HL-60/S4 (cell line): ENCODE measurements at regions not wholly inside any gene's neighbourhood (a gene's known extent, or its start where the extent isn't known, plus 50 kb on each side); places are given as distances from the start of the nearest gene placed in this dataset.

ENCODE experiments used
- in situ Hi-C: fragments of 300-500 bp; cut with MboI; formaldehyde crosslinking; loops from 2 replicates; pipeline ENCODE4 v1.14.3; 2022; ENCODE audit warnings: low sequenced_read_pairs

- in situ Hi-C loops = no loop called here
Measured at GRCh38 chr2:150601280-150602038, 114.0 kb upstream of the RND3 start.

DNA sequence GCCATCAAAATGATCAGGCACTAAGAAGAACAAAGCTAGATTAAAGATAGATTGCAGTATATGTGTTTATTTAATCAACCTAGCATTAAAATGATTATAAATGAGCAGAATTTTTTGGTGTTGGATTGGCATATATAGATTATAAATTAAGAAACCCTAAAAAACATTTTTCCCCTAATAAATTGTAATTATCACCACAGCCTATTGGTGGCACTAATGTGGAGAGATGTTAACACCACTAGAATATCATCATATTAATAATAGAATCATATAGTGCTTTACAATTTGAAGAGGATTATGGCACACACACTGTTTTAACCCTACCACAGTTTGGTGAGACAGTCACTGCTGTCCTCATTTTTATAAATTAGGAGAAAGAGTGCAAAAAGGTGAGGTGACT is 112.4 kb upstream of the RND3 start:
- in situ Hi-C loops = no loop called here

DNA sequence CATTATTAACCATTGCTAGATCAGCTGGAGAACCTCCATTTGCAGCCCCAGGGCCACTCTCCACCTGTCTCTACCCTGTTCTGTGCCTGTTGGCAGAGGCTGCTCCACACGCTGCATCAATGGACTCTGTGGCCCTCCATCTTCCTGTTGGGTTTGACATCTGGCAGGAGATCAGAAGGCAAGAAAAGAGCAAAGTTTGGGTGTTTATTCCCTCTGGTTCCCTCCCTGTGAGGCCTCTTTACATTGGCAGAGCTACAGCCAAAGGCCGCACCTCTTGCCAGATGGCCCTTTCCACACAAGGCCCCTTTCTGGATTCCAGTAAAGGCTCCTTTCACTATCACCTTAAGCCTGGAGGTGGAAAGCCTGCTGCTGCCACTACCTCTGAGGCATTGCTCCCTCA is 110.9 kb upstream of the RND3 start:
- in situ Hi-C loops = no loop called here

DNA sequence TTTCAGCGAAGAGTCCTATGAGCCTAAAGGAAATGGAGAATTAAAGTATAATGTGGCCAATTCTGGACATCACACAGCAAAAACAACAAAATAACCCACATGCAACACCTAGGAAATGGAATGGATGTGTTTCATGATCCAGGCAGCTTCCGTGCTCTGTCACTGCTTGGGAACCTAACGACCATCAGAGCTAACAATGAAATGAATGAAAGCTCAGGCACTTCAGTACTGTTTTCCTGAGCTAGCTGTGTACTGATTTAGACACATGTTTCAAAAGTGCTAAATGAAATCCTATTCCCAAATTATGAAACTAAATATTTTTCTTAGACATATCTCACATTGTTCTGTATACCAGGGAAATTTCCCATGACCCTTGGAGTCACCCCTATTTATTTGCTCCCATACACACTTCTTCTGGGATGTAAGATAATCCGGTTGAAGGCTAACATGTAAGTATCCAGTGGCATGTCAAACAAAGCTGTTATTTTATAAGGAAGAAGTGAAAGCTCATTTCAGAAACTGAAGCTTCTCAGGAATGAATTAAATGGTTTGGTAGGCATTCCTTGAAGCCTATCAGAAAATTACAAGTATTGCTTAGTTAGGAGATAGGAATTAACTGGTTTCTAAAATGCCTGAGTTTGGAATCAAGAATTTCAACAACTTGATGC is 108.5 kb upstream of the RND3 start:
- in situ Hi-C loops = no loop called here

- in situ Hi-C loops = no loop called here
Measured at GRCh38 chr2:150594299-150594698, 106.8 kb upstream of the RND3 start.

DNA sequence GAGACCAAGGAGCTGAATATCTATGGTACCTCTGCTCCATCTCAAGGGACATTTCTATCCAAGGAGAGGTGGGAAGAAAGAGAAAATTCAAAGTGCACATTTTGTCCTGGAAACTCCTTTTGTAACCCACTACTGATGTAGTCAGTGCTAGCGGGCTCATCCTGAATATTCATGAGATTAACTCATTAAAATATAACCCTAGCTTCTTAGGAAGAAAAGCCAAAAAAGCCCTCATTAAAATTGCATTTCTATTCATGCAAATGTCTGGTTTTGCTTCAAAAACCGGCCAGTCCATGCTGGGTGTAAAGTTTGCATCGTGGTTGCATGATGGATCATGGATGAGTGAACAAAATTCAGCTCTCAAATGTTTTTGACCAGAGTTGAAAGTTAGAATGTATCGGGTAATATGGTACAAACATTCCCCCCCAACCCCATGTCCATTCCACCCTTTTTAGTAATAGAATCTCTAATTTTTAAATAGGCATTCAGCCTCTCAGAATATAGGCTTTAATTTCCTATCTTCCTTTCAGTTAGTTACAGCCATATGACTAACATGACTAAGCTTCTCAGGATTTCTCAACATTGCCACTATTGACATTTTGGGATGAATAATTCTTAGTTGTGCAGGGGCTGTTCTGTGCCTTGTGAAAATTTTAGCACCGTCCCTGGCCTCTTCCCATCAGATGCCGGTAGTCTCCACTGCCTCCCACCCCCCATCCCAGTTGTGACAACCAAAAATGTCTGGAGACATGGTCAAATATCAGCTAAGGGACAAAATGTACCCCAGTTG is 104.2 kb upstream of the RND3 start:
- in situ Hi-C loops = no loop called here

DNA sequence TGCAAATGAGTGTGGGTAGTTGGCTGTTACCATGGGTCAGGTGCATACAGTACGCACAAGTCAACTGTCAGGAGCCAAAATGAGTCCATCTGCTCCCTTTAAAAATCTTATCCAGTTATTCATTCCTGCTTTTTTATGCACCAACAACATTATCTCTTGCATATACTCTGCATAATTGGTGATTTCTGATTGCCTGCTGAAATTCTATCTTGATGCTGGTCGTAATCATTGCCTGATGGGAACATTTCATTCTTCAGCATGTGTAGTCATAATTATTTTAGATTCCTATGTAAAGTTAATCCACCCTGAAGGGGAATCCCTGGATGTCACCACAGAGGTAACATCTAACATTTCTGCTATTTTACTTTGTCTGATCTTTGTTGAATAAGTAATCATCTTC is 102.2 kb upstream of the RND3 start:
- in situ Hi-C loops = no loop called here

- in situ Hi-C loops = no loop called here
Measured at GRCh38 chr2:150588506-150588870, 101.0 kb upstream of the RND3 start.

GRCh38 chr2:150587547-150588505 is 100.4 kb upstream of the RND3 start:
- in situ Hi-C loops = no loop called here

DNA sequence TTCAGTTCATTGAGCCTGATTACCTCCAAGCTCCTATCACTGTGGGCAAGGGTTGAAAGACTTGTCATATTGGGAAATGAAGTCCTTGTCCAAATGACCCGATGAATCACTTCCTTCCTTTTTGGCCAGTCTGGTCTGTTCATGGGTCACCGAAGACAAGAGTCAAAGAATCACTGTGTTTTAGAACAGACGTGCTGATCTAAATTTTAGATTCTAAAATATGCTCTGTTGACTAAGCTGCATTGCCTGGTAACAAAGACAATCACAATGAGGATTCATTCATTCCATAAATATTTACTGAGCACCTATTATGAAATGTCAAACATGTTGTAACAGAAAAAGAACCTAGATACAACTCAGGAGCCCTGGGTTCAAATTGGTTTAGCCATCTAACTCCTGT is 99.4 kb upstream of the RND3 start:
- in situ Hi-C loops = no loop called here

GRCh38 chr2:150585221-150585971 is 97.9 kb upstream of the RND3 start:
- in situ Hi-C loops = no loop called here

DNA sequence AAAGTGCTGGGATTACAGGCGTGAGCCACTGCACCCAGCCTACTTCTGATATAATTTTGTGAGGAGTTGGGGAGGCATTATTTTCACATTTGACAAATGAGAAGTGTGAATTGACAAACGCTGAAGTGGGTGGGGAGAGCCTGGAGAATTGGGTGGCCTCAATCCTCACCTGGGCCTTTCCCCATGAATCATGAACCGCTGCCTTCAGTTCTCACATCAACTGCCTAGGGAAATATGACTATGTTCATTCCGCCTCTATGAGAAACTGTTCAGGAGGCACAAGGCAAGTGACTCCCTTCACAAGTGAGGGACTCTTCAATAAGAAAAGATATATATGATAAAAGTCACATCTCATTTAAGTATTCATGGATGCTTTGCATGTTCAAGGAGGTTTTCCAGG is 96.6 kb upstream of the RND3 start:
- in situ Hi-C loops = no loop called here

GRCh38 chr2:150581717-150582472 is 94.4 kb upstream of the RND3 start:
- in situ Hi-C loops = no loop called here

GRCh38 chr2:150578481-150578880 is 91.0 kb upstream of the RND3 start:
- in situ Hi-C loops = no loop called here

- in situ Hi-C loops = no loop called here
Measured at GRCh38 chr2:150575861-150576260, 88.4 kb upstream of the RND3 start.

DNA sequence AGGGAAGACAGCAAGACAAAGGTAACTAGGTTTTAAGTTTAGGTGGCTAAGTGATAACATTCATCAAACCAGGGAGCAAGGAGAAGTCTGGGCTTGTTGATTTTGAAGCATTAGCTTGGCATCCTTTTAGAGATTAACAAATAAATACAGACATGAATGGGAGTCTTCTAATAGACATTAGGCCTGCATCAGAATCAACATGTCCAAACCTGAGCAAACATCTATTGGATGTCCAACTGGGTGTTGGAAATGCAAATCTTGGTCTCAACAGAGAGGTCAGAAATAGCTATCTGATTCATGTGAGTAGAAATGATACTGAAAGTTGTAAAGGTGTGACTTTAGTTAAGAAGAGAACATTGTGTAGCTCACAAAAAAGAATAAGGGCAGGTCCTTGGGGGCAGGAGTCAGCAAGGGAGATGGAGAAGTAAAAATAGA is 85.5 kb upstream of the RND3 start:
- in situ Hi-C loops = no loop called here

DNA sequence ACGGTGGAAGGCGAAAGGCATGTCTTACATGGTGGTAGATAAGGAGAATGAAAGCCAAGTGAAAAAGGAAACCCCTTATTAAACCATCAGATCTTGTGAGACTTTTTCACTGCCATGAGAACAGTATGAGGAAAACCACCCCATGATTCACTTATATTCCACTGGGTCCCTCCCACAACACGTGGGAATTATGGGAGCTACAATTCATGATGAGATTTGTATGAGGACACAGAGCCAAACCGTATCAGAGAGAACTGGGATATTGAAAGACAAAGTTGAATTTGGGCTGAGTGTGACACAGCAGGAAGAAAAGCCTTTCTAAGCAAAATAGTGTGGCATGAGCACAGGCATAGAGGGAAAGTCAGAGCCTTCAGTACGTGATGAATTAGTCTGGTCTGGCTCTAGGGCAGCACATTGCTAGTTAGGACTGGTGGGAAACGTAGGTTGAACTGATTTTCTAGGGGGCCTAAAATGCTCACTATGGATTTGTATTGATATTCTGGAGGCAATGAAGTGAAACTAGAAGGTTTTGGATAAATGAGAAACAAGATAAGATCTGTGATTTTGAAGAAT is 84.8 kb upstream of the RND3 start:
- in situ Hi-C loops = no loop called here

- in situ Hi-C loops = no loop called here
Measured at GRCh38 chr2:150571121-150571520, 83.7 kb upstream of the RND3 start.

- in situ Hi-C loops = no loop called here
Measured at GRCh38 chr2:150570712-150571111, 83.2 kb upstream of the RND3 start.
